ENCODE measurements at regions not wholly inside any gene's neighbourhood (a gene's known extent, or its start where the extent isn't known, plus 50 kb on each side); places are given as distances from the start of the nearest gene placed in this dataset.

DNA sequence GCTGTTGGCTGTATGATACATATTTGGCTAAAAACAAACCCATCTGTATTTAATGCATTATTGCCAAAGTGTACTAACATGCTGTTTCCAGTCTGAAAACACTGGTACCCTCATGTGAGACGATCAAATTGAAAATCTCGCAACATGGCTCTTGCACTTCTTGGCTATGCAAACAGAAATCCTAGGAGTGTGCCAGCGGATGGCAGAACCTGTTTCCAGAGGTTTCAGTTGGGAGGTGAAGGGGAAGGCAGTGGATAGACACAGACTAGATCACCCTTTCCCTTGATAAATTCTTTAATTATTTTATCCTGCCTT lies 350.3 kb downstream of the TUSC7 start:
- TF ChIP-seq, protein P1, sequence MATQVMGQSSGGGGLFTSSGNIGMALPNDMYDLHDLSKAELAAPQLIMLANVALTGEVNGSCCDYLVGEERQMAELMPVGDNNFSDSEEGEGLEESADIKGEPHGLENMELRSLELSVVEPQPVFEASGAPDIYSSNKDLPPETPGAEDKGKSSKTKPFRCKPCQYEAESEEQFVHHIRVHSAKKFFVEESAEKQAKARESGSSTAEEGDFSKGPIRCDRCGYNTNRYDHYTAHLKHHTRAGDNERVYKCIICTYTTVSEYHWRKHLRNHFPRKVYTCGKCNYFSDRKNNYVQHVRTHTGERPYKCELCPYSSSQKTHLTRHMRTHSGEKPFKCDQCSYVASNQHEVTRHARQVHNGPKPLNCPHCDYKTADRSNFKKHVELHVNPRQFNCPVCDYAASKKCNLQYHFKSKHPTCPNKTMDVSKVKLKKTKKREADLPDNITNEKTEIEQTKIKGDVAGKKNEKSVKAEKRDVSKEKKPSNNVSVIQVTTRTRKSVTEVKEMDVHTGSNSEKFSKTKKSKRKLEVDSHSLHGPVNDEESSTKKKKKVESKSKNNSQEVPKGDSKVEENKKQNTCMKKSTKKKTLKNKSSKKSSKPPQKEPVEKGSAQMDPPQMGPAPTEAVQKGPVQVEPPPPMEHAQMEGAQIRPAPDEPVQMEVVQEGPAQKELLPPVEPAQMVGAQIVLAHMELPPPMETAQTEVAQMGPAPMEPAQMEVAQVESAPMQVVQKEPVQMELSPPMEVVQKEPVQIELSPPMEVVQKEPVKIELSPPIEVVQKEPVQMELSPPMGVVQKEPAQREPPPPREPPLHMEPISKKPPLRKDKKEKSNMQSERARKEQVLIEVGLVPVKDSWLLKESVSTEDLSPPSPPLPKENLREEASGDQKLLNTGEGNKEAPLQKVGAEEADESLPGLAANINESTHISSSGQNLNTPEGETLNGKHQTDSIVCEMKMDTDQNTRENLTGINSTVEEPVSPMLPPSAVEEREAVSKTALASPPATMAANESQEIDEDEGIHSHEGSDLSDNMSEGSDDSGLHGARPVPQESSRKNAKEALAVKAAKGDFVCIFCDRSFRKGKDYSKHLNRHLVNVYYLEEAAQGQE (IDR thresholded peaks at IDR 0.05; ENCODE audit: insufficient read depth in 1 of 2, low read depth in 2 of 2, low read length in 2 of 2), result no peak
- TF ChIP-seq SIN3A (IDR thresholded peaks at IDR 0.05; ENCODE audit: borderline replicate concordance, insufficient read depth, low read length) (no peak), TAF1 (IDR thresholded peaks at IDR 0.05; ENCODE audit: borderline replicate concordance, insufficient read depth, low read length) (no peak), POLR2AphosphoS5 (IDR thresholded peaks at IDR 0.05; ENCODE audit: low read depth, low read length) (no peak), FOXP2 (optimal IDR thresholded peaks at IDR 0.05; ENCODE audit: borderline replicate concordance, extremely low read depth, extremely low read length, insufficient read depth) (no peak)

DNA sequence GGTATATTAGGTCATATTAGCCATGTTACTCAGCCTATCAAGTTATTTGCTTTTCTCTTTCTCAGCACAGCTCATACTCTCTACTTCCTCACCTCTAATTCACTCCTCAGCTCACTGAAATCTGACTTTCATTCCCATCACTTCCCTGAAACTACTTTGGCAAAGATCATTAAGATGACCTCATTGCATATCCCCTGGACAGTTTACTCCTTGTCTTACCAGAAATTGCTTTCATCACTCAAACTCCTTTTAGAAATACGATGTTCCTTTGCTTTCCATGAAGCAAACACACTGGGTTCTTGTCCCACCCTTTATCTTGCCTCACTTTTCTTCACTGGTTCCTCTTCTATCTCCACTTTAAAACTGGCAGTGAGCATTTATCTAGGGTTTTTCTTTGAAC lies 354.4 kb downstream of the TUSC7 start:
- TF ChIP-seq FOXP2 (optimal IDR thresholded peaks at IDR 0.05; ENCODE audit: borderline replicate concordance, extremely low read depth, extremely low read length, insufficient read depth) (no peak), POLR2AphosphoS5 (IDR thresholded peaks at IDR 0.05; ENCODE audit: low read depth, low read length) (no peak), SIN3A (IDR thresholded peaks at IDR 0.05; ENCODE audit: borderline replicate concordance, insufficient read depth, low read length) (no peak), TAF1 (IDR thresholded peaks at IDR 0.05; ENCODE audit: borderline replicate concordance, insufficient read depth, low read length) (no peak)
- TF ChIP-seq, protein P1 (IDR thresholded peaks at IDR 0.05; ENCODE audit: insufficient read depth in 1 of 2, low read depth in 2 of 2, low read length in 2 of 2), result no peak

DNA sequence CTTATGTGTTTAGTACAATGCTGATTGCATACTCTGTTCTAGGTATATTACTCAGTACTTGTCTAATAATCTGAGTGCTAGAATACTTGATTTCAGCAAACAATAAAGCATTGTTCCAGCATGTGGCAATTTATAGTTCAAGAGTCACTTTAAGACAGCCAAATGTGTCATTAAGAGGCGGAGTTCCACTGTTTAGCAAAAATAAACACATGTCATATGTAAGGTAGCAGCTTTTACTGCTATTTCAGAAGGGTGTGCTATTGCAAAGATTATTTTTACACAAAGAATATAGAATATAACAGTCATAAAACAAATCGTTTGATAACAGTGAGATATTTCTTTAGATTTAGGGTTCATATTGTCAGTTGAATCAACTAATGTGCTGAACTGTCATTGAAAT lies 358.7 kb downstream of the TUSC7 start:
- TF ChIP-seq, protein P1 (IDR thresholded peaks at IDR 0.05; ENCODE audit: insufficient read depth in 1 of 2, low read depth in 2 of 2, low read length in 2 of 2), result no peak
- no peak for TF ChIP-seq FOXP2 (optimal IDR thresholded peaks at IDR 0.05; ENCODE audit: borderline replicate concordance, extremely low read depth, extremely low read length, insufficient read depth)

DNA sequence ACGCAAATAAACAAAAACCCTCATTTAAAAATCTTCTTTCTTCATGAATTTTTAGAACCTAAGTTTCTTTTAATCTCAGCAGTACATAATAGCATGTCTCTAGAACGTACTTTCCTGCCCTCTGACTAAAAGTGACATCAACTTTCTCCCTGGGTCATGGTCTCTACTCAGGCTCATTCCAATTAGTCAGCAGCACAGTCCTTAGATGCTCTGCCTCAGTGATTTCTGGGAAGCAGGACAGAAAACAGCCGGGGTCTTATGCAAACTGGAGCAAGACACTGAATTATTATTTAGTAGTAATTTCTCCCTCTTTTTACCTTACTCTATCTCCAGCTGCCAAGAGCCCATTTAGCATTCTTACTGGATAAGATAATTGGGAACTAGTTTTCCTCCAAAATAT lies 365.2 kb downstream of the TUSC7 start:
- TF ChIP-seq, protein P1 (IDR thresholded peaks at IDR 0.05; ENCODE audit: insufficient read depth in 1 of 2, low read depth in 2 of 2, low read length in 2 of 2), result no peak
- TF ChIP-seq POLR2AphosphoS5 (IDR thresholded peaks at IDR 0.05; ENCODE audit: low read depth, low read length) (no peak), TAF1 (IDR thresholded peaks at IDR 0.05; ENCODE audit: borderline replicate concordance, insufficient read depth, low read length) (no peak), FOXP2 (optimal IDR thresholded peaks at IDR 0.05; ENCODE audit: borderline replicate concordance, extremely low read depth, extremely low read length, insufficient read depth) (no peak), SIN3A (IDR thresholded peaks at IDR 0.05; ENCODE audit: borderline replicate concordance, insufficient read depth, low read length) (no peak)

DNA sequence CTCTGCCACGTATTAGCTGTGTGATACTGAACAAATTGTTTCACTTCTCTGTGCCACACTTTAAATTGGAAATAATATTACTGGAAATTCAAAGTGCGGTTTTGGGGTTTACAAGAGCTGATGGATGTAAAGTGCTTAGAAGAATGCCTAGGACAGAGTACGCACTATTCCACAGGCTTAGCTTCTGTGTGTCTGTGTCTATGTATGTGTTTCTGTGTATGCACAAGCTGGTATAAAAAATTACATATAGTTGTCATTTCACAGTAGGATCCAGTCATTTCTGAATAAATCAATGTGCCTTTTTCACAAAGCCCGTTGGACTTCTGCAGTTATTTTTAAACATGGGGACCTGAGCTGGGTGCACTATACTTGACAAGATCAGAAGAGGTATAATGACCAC lies 370.4 kb downstream of the TUSC7 start:
- TF ChIP-seq, protein P1 (IDR thresholded peaks at IDR 0.05; ENCODE audit: insufficient read depth in 1 of 2, low read depth in 2 of 2, low read length in 2 of 2), result no peak
- TF ChIP-seq POLR2AphosphoS5 (IDR thresholded peaks at IDR 0.05; ENCODE audit: low read depth, low read length), result no peak
- no peak for TF ChIP-seq FOXP2 (optimal IDR thresholded peaks at IDR 0.05; ENCODE audit: borderline replicate concordance, extremely low read depth, extremely low read length, insufficient read depth)
- no peak for TF ChIP-seq TAF1 (IDR thresholded peaks at IDR 0.05; ENCODE audit: borderline replicate concordance, insufficient read depth, low read length)
- TF ChIP-seq SIN3A (IDR thresholded peaks at IDR 0.05; ENCODE audit: borderline replicate concordance, insufficient read depth, low read length), result no peak

Measured in PFSK-1 (cell line).